GM18511 (cell line): ENCODE measurements at regions not wholly inside any gene's neighbourhood (a gene's known extent, or its start where the extent isn't known, plus 50 kb on each side); places are given as distances from the start of the nearest gene placed in this dataset.

Source experiments
- ATAC-seq: cut with Tn5 transposase; IDR thresholded peaks from one replicate; pipeline ENCODE4 v1.9.1; 2021; ENCODE audit warnings: mild to moderate bottlenecking, moderate library complexity; ENCODE audit not compliant: unreplicated experiment

- no peak for ATAC-seq
Measured at GRCh38 chr14:26849514-26849913, 251.7 kb upstream of the NOVA1 start.

GRCh38 chr14:26851793-26852192 lies 254.0 kb upstream of the NOVA1 start:
- ATAC-seq = no peak

- ATAC-seq = no peak
Measured at GRCh38 chr14:26855077-26855753, 257.4 kb upstream of the NOVA1 start.

GRCh38 chr14:26856876-26857518 lies 259.2 kb upstream of the NOVA1 start:
- ATAC-seq = no peak

GRCh38 chr14:26859483-26859882 lies 261.6 kb upstream of the NOVA1 start:
- ATAC-seq = no peak

DNA sequence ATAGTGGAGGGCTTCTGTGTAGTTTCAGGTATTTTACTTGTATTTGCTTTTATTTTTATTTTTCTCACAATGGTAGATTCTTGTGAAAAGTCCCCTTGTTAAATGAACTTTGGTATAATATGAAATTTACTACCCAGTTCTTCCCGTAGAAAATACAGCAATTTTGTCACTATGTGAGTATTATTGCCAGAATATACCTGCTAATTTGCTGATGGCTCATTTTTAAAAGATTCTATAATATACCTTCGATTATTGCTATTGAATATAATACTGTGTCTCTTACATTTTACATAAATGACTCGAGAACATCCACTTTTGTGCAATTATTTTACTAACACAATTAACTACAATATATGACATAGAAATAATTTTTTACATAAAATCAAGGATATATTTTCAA lies 262.3 kb upstream of the NOVA1 start:
- no peak for ATAC-seq

- ATAC-seq = no peak
Measured at GRCh38 chr14:26863736-26864135, 265.9 kb upstream of the NOVA1 start.

GRCh38 chr14:26866721-26867120 lies 268.9 kb upstream of the NOVA1 start:
- no peak for ATAC-seq

DNA sequence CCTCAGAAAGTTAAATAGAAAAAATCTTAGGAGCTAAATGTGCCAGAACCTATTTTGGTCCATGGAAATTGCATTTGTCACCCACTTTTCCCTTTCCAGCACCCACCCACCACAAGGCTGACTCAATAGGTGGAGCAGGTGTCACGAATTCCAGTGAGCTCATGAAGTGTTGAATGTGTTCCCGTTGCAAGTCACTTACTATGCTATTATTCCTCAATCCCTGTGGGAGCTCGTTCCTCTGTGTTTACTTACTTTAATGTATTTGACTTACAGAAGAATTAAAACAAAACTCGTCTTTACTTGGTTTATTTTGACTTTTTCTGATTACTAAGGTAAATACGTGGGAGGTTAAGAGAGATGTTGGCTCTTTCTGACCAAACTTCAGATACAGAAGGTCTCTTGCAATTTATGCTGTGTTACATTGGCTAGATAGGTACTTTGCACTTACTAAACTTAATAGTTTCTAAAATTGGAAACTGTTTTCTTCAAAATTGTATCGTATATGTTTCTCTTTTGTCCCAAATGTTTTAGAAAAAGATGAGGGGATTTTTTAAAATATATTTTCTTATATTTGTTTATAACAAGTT lies 269.4 kb upstream of the NOVA1 start:
- ATAC-seq = no peak

DNA sequence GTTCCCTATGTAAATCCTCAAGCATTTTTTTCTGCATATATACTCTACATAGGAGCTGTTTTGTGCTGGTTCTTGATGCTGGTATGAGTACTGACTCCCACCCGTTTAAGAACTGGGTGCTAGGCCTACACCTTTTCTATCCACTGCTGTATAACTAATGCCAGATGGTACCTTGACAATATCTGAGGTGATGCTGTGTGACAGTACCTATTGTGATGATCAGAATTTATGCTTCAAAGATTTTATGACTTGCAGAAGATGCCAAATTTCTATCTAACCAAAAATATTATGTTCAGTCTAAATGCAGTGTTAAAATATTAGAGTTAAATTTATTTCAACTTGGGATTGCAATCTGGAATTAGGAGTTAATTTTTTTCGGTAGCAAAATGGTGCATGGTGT lies 272.3 kb upstream of the NOVA1 start:
- no peak for ATAC-seq

- ATAC-seq = no peak
Measured at GRCh38 chr14:26870722-26871617, 273.1 kb upstream of the NOVA1 start.

GRCh38 chr14:26872515-26873361 lies 274.9 kb upstream of the NOVA1 start:
- ATAC-seq = no peak

DNA sequence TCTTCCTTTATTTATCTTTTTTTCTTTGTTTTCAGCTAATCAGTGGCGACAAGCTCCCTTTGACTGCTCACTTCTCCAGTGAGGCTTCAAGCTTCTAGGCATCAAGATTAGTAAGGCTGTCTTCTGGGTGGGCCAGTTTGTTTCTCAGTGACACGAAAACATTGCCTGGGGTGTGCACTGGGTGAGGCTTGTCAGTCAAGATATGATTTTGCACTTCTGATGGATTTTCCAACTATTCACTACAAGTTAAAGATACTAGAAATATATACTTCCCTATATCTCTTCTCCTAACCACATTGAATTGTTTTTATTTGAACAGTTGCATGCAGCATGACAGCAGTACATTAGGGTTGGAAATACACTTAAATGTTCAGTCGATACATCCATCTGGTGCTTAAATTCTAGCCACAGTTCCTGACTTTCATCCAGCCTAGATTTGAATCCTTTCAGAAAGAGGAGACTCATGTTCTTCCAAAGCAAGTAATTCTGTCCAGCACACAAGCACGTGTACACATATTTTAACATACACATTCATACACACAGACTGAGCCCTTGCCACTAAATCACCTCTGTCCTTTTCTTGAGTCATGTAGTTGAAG lies 275.6 kb upstream of the NOVA1 start:
- ATAC-seq = no peak

DNA sequence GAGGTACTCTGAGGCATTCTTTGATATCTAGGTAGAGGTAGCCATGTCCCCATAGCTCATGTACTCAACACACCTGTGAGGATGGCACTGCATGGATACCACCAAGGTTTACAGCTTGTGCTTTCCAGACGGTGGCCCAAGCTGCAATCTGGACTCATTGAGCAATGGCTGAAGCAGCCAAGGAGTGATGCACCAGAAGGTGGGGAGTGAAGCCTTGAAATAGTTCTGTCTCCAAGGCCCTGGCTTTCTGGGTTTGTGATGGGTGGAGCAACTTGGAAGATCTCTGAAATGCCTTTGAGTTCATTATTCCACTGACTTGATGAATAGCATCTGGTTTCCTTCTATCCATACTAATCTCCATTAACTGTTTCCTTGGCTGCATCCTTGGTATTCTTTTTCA lies 290.0 kb upstream of the NOVA1 start:
- no peak for ATAC-seq

- ATAC-seq = no peak
Measured at GRCh38 chr14:26888592-26888991, 290.8 kb upstream of the NOVA1 start.

DNA sequence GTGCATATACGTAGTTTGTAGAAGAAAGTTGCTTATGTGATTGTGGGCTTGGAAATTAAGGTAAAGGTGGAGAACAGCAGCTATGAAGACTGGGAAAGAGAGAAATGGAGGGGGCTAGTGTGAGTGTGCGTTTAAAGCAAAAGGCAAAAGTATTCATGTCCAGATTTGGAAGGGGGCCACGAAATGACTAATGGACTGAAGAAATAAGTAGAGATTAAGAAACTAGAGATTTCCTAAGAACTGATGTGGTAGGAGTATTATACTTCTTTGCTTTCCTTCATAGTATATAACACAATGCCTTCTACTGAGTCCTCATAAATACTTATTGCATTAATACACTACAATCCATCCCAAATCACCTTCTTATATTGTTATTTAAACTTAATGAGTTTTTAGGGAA lies 298.6 kb upstream of the NOVA1 start:
- no peak for ATAC-seq

DNA sequence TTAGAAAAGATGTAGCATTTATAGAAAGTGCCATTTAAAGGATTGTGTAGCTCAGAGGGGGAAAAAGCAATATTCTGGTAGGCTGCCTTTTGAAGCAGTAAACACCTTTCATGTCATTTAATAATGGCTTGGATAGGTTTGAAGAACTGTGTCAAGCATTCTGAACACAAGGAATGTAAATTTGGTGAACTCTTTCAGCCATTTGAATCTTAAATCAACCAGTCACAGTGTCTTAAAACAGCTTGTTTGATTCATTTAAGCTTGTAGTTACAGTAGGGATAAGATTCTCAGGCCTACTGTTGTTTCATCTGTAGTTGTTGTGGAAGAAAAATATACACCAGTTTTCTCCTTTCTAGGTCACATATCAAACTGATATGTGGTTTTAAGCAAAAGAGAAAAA lies 299.4 kb upstream of the NOVA1 start:
- ATAC-seq = no peak

DNA sequence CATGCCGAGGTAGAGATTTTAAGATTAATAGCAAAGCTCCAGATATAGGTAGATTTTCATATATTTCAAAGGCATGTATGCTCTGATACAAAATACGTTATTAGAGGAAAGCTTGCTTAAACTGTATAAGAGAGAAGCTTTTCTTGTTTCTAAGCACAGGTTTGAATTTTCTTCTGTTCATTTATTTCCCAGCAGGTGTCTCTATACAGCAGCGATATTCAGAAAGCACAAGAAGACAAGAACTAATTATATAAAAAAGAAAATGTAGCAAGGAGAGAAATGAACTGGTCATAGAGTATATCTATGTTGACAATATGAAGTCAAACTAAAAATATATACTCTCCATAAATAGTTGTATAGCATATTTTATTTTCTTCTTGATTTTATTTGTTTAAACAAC lies 307.4 kb upstream of the NOVA1 start:
- no peak for ATAC-seq

GRCh38 chr14:26913786-26914185 lies 316.0 kb upstream of the NOVA1 start:
- ATAC-seq = no peak

- ATAC-seq = no peak
Measured at GRCh38 chr14:26917086-26917485, 319.3 kb upstream of the NOVA1 start.
